ENCODE measurements at regions not wholly inside any gene's neighbourhood (a gene's known extent, or its start where the extent isn't known, plus 50 kb on each side); places are given as distances from the start of the nearest gene placed in this dataset.

- no peaks in the 10 kb centered on the region for H3K9me3 ChIP-seq (ENCODE audit: control insufficient read depth, insufficient read depth, low read length)
- no peak overlapping the region for H3K9ac ChIP-seq (ENCODE audit: low read depth, low read length)
- H3K4me3 ChIP-seq (ENCODE audit: low read depth, low read length), result no peak overlapping the region
- H3K27me3 ChIP-seq (ENCODE audit: control insufficient read depth, insufficient read depth, low read length), result no peaks in the 10 kb centered on the region
- H3K4me1 ChIP-seq (ENCODE audit: control insufficient read depth, insufficient read depth, low read length), result no peaks in the 10 kb centered on the region
- no peaks in the 10 kb centered on the region for H3K36me3 ChIP-seq (ENCODE audit: control insufficient read depth, insufficient read depth, low read length)
Observed at GRCh38 chr15:58274885-58275284, 136.7 kb downstream of the AQP9 start.

- Histone ChIP-seq H3K36me3 (ENCODE audit: control insufficient read depth, insufficient read depth, low read length) (no peaks in the 10 kb centered on the region), H3K4me1 (ENCODE audit: control insufficient read depth, insufficient read depth, low read length) (no peaks in the 10 kb centered on the region), H3K9ac (ENCODE audit: low read depth, low read length) (no peak overlapping the region), H3K9me3 (ENCODE audit: control insufficient read depth, insufficient read depth, low read length) (no peaks in the 10 kb centered on the region), H3K27me3 (ENCODE audit: control insufficient read depth, insufficient read depth, low read length) (no peaks in the 10 kb centered on the region), H3K4me3 (ENCODE audit: low read depth, low read length) (no peak overlapping the region)
Observed at GRCh38 chr15:58275785-58276184, 137.6 kb downstream of the AQP9 start.

DNA sequence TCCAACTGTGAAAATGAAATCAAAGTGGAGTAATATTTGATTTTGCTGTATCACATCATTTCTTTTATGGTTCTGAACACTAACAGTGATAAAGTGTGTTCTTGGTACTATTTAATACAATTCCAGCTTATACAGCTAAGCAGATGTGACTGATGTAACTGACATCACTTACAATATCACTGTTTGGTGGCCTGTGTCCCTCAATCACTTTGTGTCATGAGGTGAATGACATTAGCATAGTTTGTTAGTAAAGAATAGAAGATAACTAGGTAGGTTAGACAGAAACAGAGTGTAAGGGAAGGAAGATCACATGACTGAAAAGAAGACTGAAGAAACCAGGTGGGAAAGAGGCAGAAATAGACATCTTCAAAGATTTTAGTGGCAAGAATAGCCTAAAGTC is 138.7 kb downstream of the AQP9 start:
- H3K4me3 ChIP-seq (ENCODE audit: low read depth, low read length), result no peak overlapping the region
- H3K27me3 ChIP-seq (ENCODE audit: control insufficient read depth, insufficient read depth, low read length), result no peaks in the 10 kb centered on the region
- no peaks in the 10 kb centered on the region for H3K9me3 ChIP-seq (ENCODE audit: control insufficient read depth, insufficient read depth, low read length)
- H3K4me1 ChIP-seq (ENCODE audit: control insufficient read depth, insufficient read depth, low read length), result no peaks in the 10 kb centered on the region
- no peak overlapping the region for H3K9ac ChIP-seq (ENCODE audit: low read depth, low read length)
- no peaks in the 10 kb centered on the region for H3K36me3 ChIP-seq (ENCODE audit: control insufficient read depth, insufficient read depth, low read length)

- Histone ChIP-seq H3K36me3 (ENCODE audit: control insufficient read depth, insufficient read depth, low read length) (no peaks in the 10 kb centered on the region), H3K4me1 (ENCODE audit: control insufficient read depth, insufficient read depth, low read length) (no peaks in the 10 kb centered on the region), H3K27me3 (ENCODE audit: control insufficient read depth, insufficient read depth, low read length) (no peaks in the 10 kb centered on the region), H3K9me3 (ENCODE audit: control insufficient read depth, insufficient read depth, low read length) (no peaks in the 10 kb centered on the region), H3K9ac (ENCODE audit: low read depth, low read length) (no peak overlapping the region), H3K4me3 (ENCODE audit: low read depth, low read length) (no peak overlapping the region)
Observed at GRCh38 chr15:58277333-58277732, 139.2 kb downstream of the AQP9 start.

- Histone ChIP-seq H3K9me3 (ENCODE audit: control insufficient read depth, insufficient read depth, low read length) (no peaks in the 10 kb centered on the region), H3K4me1 (ENCODE audit: control insufficient read depth, insufficient read depth, low read length) (no peaks in the 10 kb centered on the region), H3K36me3 (ENCODE audit: control insufficient read depth, insufficient read depth, low read length) (no peaks in the 10 kb centered on the region), H3K27me3 (ENCODE audit: control insufficient read depth, insufficient read depth, low read length) (no peaks in the 10 kb centered on the region), H3K9ac (ENCODE audit: low read depth, low read length) (no peak overlapping the region), H3K4me3 (ENCODE audit: low read depth, low read length) (no peak overlapping the region)
Observed at GRCh38 chr15:58279106-58279505, 140.9 kb downstream of the AQP9 start.

- Histone ChIP-seq H3K9ac (ENCODE audit: low read depth, low read length) (no peak overlapping the region), H3K4me3 (ENCODE audit: low read depth, low read length) (no peak overlapping the region), H3K4me1 (ENCODE audit: control insufficient read depth, insufficient read depth, low read length) (no peaks in the 10 kb centered on the region), H3K9me3 (ENCODE audit: control insufficient read depth, insufficient read depth, low read length) (no peaks in the 10 kb centered on the region), H3K27me3 (ENCODE audit: control insufficient read depth, insufficient read depth, low read length) (no peaks in the 10 kb centered on the region), H3K36me3 (ENCODE audit: control insufficient read depth, insufficient read depth, low read length) (no peaks in the 10 kb centered on the region)
Observed at GRCh38 chr15:58279654-58280053, 141.5 kb downstream of the AQP9 start.

GRCh38 chr15:58282060-58282708 is 144.0 kb downstream of the AQP9 start:
- Histone ChIP-seq H3K36me3 (ENCODE audit: control insufficient read depth, insufficient read depth, low read length) (no peaks in the 10 kb centered on the region), H3K9me3 (ENCODE audit: control insufficient read depth, insufficient read depth, low read length) (no peaks in the 10 kb centered on the region), H3K4me3 (ENCODE audit: low read depth, low read length) (no peak overlapping the region), H3K9ac (ENCODE audit: low read depth, low read length) (no peak overlapping the region), H3K27me3 (ENCODE audit: control insufficient read depth, insufficient read depth, low read length) (no peaks in the 10 kb centered on the region), H3K4me1 (ENCODE audit: control insufficient read depth, insufficient read depth, low read length) (no peaks in the 10 kb centered on the region)

GRCh38 chr15:58283302-58283701 is 145.1 kb downstream of the AQP9 start:
- no peaks in the 10 kb centered on the region for H3K4me1 ChIP-seq (ENCODE audit: control insufficient read depth, insufficient read depth, low read length)
- H3K9ac ChIP-seq (ENCODE audit: low read depth, low read length), result no peak overlapping the region
- H3K27me3 ChIP-seq (ENCODE audit: control insufficient read depth, insufficient read depth, low read length), result no peaks in the 10 kb centered on the region
- no peaks in the 10 kb centered on the region for H3K9me3 ChIP-seq (ENCODE audit: control insufficient read depth, insufficient read depth, low read length)
- H3K36me3 ChIP-seq (ENCODE audit: control insufficient read depth, insufficient read depth, low read length), result no peaks in the 10 kb centered on the region
- no peak overlapping the region for H3K4me3 ChIP-seq (ENCODE audit: low read depth, low read length)

DNA sequence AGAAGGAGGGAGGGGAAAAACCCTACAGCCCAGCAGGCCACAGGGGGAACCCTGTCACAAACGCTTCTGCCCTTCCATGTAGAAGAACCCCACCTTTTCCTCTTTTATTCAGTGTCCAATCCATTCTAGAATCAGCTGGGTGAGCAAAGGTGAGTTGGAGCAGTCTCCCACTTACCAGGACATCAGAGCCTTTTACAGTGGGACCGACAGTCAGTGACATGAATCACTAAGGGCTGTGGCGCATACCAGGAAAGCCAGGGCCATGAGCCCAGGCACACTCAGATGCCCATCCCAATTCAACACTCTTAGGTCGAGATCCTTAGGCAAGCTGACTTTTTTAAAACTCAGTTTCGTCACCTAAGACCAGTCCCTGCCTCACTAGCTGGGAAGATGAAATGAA is 146.1 kb downstream of the AQP9 start:
- H3K36me3 ChIP-seq (ENCODE audit: control insufficient read depth, insufficient read depth, low read length), result no peaks in the 10 kb centered on the region
- no peak overlapping the region for H3K4me3 ChIP-seq (ENCODE audit: low read depth, low read length)
- H3K4me1 ChIP-seq (ENCODE audit: control insufficient read depth, insufficient read depth, low read length), result no peaks in the 10 kb centered on the region
- H3K27me3 ChIP-seq (ENCODE audit: control insufficient read depth, insufficient read depth, low read length), result no peaks in the 10 kb centered on the region
- no peaks in the 10 kb centered on the region for H3K9me3 ChIP-seq (ENCODE audit: control insufficient read depth, insufficient read depth, low read length)
- H3K9ac ChIP-seq (ENCODE audit: low read depth, low read length), result no peak overlapping the region

- H3K27me3 ChIP-seq (ENCODE audit: control insufficient read depth, insufficient read depth, low read length), result no peaks in the 10 kb centered on the region
- no peak overlapping the region for H3K9ac ChIP-seq (ENCODE audit: low read depth, low read length)
Observed at GRCh38 chr15:58285212-58285920, 146.4 kb upstream of the LIPC start.

DNA sequence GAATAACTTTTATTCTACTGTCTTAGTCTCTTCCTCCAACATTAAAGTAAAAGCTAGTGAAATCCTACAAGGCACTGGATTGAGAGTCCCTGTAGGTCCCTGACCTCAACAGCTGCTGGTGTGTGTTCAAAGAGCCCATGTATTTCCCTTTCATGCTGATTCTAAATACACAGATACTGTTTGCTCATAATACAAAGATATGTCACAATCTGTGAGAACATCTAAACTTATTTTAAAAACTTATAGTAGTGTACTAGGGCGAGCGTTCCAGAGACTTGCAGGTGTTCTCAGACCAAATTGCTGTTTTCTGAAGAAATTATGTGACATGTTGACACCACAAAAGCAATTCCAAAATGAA is 145.9 kb upstream of the LIPC start:
- Histone ChIP-seq H3K27me3 (ENCODE audit: control insufficient read depth, insufficient read depth, low read length) (no peaks in the 10 kb centered on the region), H3K4me1 (ENCODE audit: control insufficient read depth, insufficient read depth, low read length) (peaks cover 3% of the 10 kb centered on the region), H3K4me3 (ENCODE audit: low read depth, low read length) (no peak overlapping the region), H3K9me3 (ENCODE audit: control insufficient read depth, insufficient read depth, low read length) (no peaks in the 10 kb centered on the region), H3K36me3 (ENCODE audit: control insufficient read depth, insufficient read depth, low read length) (no peaks in the 10 kb centered on the region), H3K9ac (ENCODE audit: low read depth, low read length) (no peak overlapping the region)

More at GRCh38 chr15:58285212-58285920, 146.4 kb upstream of the LIPC start:
- H3K4me1 ChIP-seq (ENCODE audit: control insufficient read depth, insufficient read depth, low read length), result peaks cover 3% of the 10 kb centered on the region
- no peaks in the 10 kb centered on the region for H3K36me3 ChIP-seq (ENCODE audit: control insufficient read depth, insufficient read depth, low read length)
- H3K4me3 ChIP-seq (ENCODE audit: low read depth, low read length), result no peak overlapping the region
- no peaks in the 10 kb centered on the region for H3K9me3 ChIP-seq (ENCODE audit: control insufficient read depth, insufficient read depth, low read length)

DNA sequence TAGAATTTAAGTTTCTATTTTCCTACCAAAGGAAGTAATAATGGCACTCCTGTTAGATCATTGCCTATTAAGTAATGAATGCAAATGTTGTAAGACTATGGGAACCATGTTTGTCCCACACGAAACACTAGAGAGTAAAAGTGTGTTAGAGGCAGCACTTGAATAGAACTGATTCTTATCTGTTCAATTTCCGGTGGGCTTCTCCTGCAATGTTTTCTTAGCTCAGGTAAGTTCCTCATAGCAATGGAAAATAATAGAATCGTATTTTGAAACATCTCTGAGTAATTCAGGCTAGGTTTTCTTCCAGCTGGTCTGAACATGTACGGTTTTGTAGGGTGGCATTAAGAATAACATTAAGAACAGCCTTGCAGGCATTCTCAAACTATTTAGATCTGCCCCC is 145.3 kb upstream of the LIPC start:
- Histone ChIP-seq H3K36me3 (ENCODE audit: control insufficient read depth, insufficient read depth, low read length) (no peaks in the 10 kb centered on the region), H3K9ac (ENCODE audit: low read depth, low read length) (no peak overlapping the region), H3K4me3 (ENCODE audit: low read depth, low read length) (no peak overlapping the region), H3K27me3 (ENCODE audit: control insufficient read depth, insufficient read depth, low read length) (no peaks in the 10 kb centered on the region), H3K4me1 (ENCODE audit: control insufficient read depth, insufficient read depth, low read length) (peaks cover 3% of the 10 kb centered on the region), H3K9me3 (ENCODE audit: control insufficient read depth, insufficient read depth, low read length) (no peaks in the 10 kb centered on the region)

Data from iPS-15b (cell line).